Trophoblast cell (in vitro differentiated cells and primary cell): ENCODE measurements at regions not wholly inside any gene's neighbourhood (a gene's known extent, or its start where the extent isn't known, plus 50 kb on each side); places are given as distances from the start of the nearest gene placed in this dataset.
"Not testable (repeated sequence)": the region's sequence is repeated elsewhere in the genome, so short reads cannot be mapped to it uniquely, and the experiment has no call there.

Source experiments
- DNase-seq, 2 donors: peaks; one replicate each; pipeline ENCODE4 v3.0.0-alpha.2; 2016
- H2AFZ ChIP-seq: 2 replicates; pipeline ENCODE4 v1.6.1; 2013; ENCODE audit warnings: low read length, moderate library complexity, mild to moderate bottlenecking; ENCODE audit not compliant: insufficient read depth, poor library complexity
- H2AK5ac ChIP-seq: 2 replicates; pipeline ENCODE4 v1.6.1; 2013; ENCODE audit warnings: mild to moderate bottlenecking, low read length
- H2BK120ac ChIP-seq: 2 replicates; pipeline ENCODE4 v1.6.1; 2013; ENCODE audit warnings: low read length, mild to moderate bottlenecking, moderate library complexity; ENCODE audit not compliant: insufficient read depth, poor library complexity
- H2BK12ac ChIP-seq: 2 replicates; pipeline ENCODE4 v1.6.1; 2013; ENCODE audit warnings: mild to moderate bottlenecking, low read length, moderate library complexity
- H2BK5ac ChIP-seq: 2 replicates; pipeline ENCODE4 v1.6.1; 2013; ENCODE audit warnings: low read length, low read depth, moderate library complexity, mild to moderate bottlenecking; ENCODE audit not compliant: poor library complexity
- H3K14ac ChIP-seq: 2 replicates; pipeline ENCODE4 v1.6.1; 2013; ENCODE audit warnings: mild to moderate bottlenecking, low read length
- H3K18ac ChIP-seq: 2 replicates; pipeline ENCODE4 v1.6.1; 2013; ENCODE audit warnings: mild to moderate bottlenecking, low read length
- H3K23ac ChIP-seq: 2 replicates; pipeline ENCODE4 v1.6.1; 2013; ENCODE audit warnings: low read length
- H3K27ac ChIP-seq: 2 replicates; pipeline ENCODE4 v1.5.1; 2013; ENCODE audit warnings: low read depth, mild to moderate bottlenecking, inconsistent platforms, low read length, moderate library complexity
- H3K27me3 ChIP-seq: 2 replicates; pipeline ENCODE4 v1.6.1; 2013; ENCODE audit warnings: inconsistent platforms, mild to moderate bottlenecking, low read length, moderate library complexity; ENCODE audit not compliant: insufficient read depth
- H3K36me3 ChIP-seq, 2 experiments: 1 replicate in 1 of 2; 2 replicates in 1 of 2; pipeline ENCODE4 v1.6.1; 2013; ENCODE audit warnings: low read length in 2 of 2, mild to moderate bottlenecking in 2 of 2, moderate library complexity in 1 of 2; ENCODE audit not compliant: insufficient read depth in 2 of 2, control insufficient read depth in 1 of 2
- H3K4ac ChIP-seq: 2 replicates; pipeline ENCODE4 v1.6.1; 2013; ENCODE audit warnings: low read depth, mild to moderate bottlenecking, low read length, moderate library complexity
- H3K4me1 ChIP-seq, 2 experiments: 1 replicate in 1 of 2; 2 replicates in 1 of 2; pipeline ENCODE4 v1.6.1; 2013; ENCODE audit warnings: low read length in 2 of 2, mild to moderate bottlenecking in 2 of 2, moderate library complexity in 1 of 2; ENCODE audit not compliant: insufficient read depth in 2 of 2, control insufficient read depth in 1 of 2
- H3K4me2 ChIP-seq: 2 replicates; pipeline ENCODE4 v1.6.1; 2013; ENCODE audit warnings: inconsistent platforms, mild to moderate bottlenecking, low read length, moderate library complexity
- H3K4me3 ChIP-seq: 2 replicates; pipeline ENCODE4 v1.5.1; 2013; ENCODE audit warnings: mild to moderate bottlenecking, low read depth, low read length, inconsistent platforms
- H3K79me1 ChIP-seq: one replicate; pipeline ENCODE4 v1.6.1; 2013; ENCODE audit warnings: low read length
- H3K79me2 ChIP-seq: 2 replicates; pipeline ENCODE4 v1.6.1; 2013; ENCODE audit warnings: low read length, mild to moderate bottlenecking; ENCODE audit not compliant: control insufficient read depth, insufficient read depth, poor library complexity
- H3K9ac ChIP-seq: 2 replicates; pipeline ENCODE4 v1.6.1; 2013; ENCODE audit warnings: mild to moderate bottlenecking, low read length
- H3K9me3 ChIP-seq: 2 replicates; pipeline ENCODE4 v1.6.1; 2013; ENCODE audit warnings: low read depth, mild to moderate bottlenecking, control low read depth, inconsistent platforms, low read length; ENCODE audit not compliant: insufficient read depth
- H4K12ac ChIP-seq: 2 replicates; pipeline ENCODE4 v1.6.1; 2013; ENCODE audit warnings: low read depth, mild to moderate bottlenecking, low read length, moderate library complexity
- H4K8ac ChIP-seq: 2 replicates; pipeline ENCODE4 v1.6.1; 2013; ENCODE audit warnings: low read depth, mild to moderate bottlenecking, low read length, moderate library complexity
- H4K91ac ChIP-seq: one replicate; pipeline ENCODE4 v1.6.1; 2013; ENCODE audit warnings: low read depth, mild to moderate bottlenecking, low read length, moderate library complexity
- WGBS: extraction: QIAGEN DNeasy Blood & Tissue Kit; methylation state at CpG from one replicate; pipeline ENCODE4 v1.1.7; 2013; ENCODE audit warnings: missing lambda C conversion rate; ENCODE audit not compliant: insufficient read length, insufficient coverage; ENCODE audit errors: extremely low coverage; 5-methylcytosine and 5-hydroxymethylcytosine counted together

- not testable (repeated sequence) for H2BK120ac ChIP-seq, H3K27ac ChIP-seq, H3K14ac ChIP-seq, H2AK5ac ChIP-seq, H3K9me3 ChIP-seq, H4K8ac ChIP-seq, H3K4me2 ChIP-seq, H3K4me1 ChIP-seq, H3K4me3 ChIP-seq, H3K79me1 ChIP-seq, H3K23ac ChIP-seq, H4K91ac ChIP-seq, H2AFZ ChIP-seq, H3K27me3 ChIP-seq, H3K18ac ChIP-seq, H3K79me2 ChIP-seq, H4K12ac ChIP-seq, H3K36me3 ChIP-seq, H3K9ac ChIP-seq, H2BK12ac ChIP-seq, H3K4ac ChIP-seq, H2BK5ac ChIP-seq
- peak in 1 of 2 donors; percentile 8 for DNase-seq
- WGBS: no CpG with 5 or more reads among the region's 27 CpGs
Measured at GRCh38 chr7:25047571-25048443, 67.8 kb upstream of the OSBPL3 start.

GRCh38 chr7:25037325-25037724, 57.3 kb upstream of the OSBPL3 start:
- Histone ChIP-seq H3K23ac (no peak overlapping the region), H2BK120ac (no peak overlapping the region), H3K79me2 (no peaks in the 10 kb centered on the region), H3K36me3 (no peaks in the 10 kb centered on the region), H3K14ac (no peak overlapping the region), H2AK5ac (no peak overlapping the region), H3K4me3 (no peak overlapping the region), H4K12ac (no peak overlapping the region), H3K9ac (no peak overlapping the region), H3K27me3 (no peaks in the 10 kb centered on the region), H3K4me1 (peaks cover 0 to 3% of the 10 kb centered on the region in 2 experiments), H4K91ac (no peak overlapping the region), H3K27ac (no peak overlapping the region), H3K4ac (no peak overlapping the region), H3K18ac (no peak overlapping the region), H2AFZ (no peak overlapping the region), H2BK12ac (no peak overlapping the region), H3K4me2 (no peak overlapping the region), H4K8ac (no peak overlapping the region), H2BK5ac (no peak overlapping the region), H3K9me3 (no peaks in the 10 kb centered on the region), H3K79me1 (no peaks in the 10 kb centered on the region)
- DNase-seq: peak in 1 of 2 donors; percentile 45
- no CpG with 5 or more reads among the region's 1 CpG for WGBS

GRCh38 chr7:25035274-25035673, 55.3 kb upstream of the OSBPL3 start:
- Histone ChIP-seq H3K4me1 (peaks cover 0 to 3% of the 10 kb centered on the region in 2 experiments), H2BK12ac (no peak overlapping the region)

GRCh38 chr7:25034136-25034535, 54.2 kb upstream of the OSBPL3 start:
- Histone ChIP-seq H3K9me3 (no peaks in the 10 kb centered on the region), H3K4ac (no peak overlapping the region), H2AK5ac (no peak overlapping the region), H2BK5ac (no peak overlapping the region), H4K12ac (no peak overlapping the region), H3K36me3 (no peaks in the 10 kb centered on the region), H3K18ac (no peak overlapping the region), H3K4me1 (peaks cover 0 to 3% of the 10 kb centered on the region in 2 experiments), H3K4me2 (no peak overlapping the region), H2BK12ac (no peak overlapping the region), H3K27me3 (no peaks in the 10 kb centered on the region), H4K91ac (no peak overlapping the region), H3K79me2 (no peaks in the 10 kb centered on the region), H2BK120ac (no peak overlapping the region), H3K23ac (no peak overlapping the region), H3K4me3 (no peak overlapping the region), H4K8ac (no peak overlapping the region), H3K79me1 (no peaks in the 10 kb centered on the region), H3K27ac (no peak overlapping the region), H3K9ac (no peak overlapping the region), H3K14ac (no peak overlapping the region), H2AFZ (no peak overlapping the region)
- DNase-seq: no peak
- WGBS: no CpG with 5 or more reads among the region's 2 CpGs

More at GRCh38 chr7:25035274-25035673, 55.3 kb upstream of the OSBPL3 start:
- DNase-seq: no peak
- Histone ChIP-seq H3K4me3 (no peak overlapping the region), H4K8ac (no peak overlapping the region), H3K23ac (no peak overlapping the region), H3K18ac (no peak overlapping the region), H3K14ac (no peak overlapping the region), H3K27me3 (no peaks in the 10 kb centered on the region), H3K4ac (no peak overlapping the region), H2BK5ac (no peak overlapping the region), H2BK120ac (no peak overlapping the region), H3K9me3 (no peaks in the 10 kb centered on the region), H3K36me3 (no peaks in the 10 kb centered on the region), H3K4me2 (no peak overlapping the region), H3K27ac (no peak overlapping the region), H3K79me2 (no peaks in the 10 kb centered on the region), H3K79me1 (no peaks in the 10 kb centered on the region), H3K9ac (no peak overlapping the region), H2AK5ac (no peak overlapping the region), H2AFZ (no peak overlapping the region), H4K91ac (no peak overlapping the region), H4K12ac (no peak overlapping the region)
- no CpG with 5 or more reads among the region's 4 CpGs for whole genome bisulfite sequencing
